ENCODE measurements at regions not wholly inside any gene's neighbourhood (a gene's known extent, or its start where the extent isn't known, plus 50 kb on each side); places are given as distances from the start of the nearest gene placed in this dataset. TPM values are rescaled to one million over a fixed set of nuclear protein-coding genes. Genes with fewer than 3 reads are reported as not detected.

GRCh38 chr11:59267196-59267595, 54.5 kb upstream of the MPEG1 start:
- Histone ChIP-seq H3K27ac (no peak overlapping the region), H3K4me1 (peaks cover 0 to 5% (median 0%) of the 10 kb centered on the region in 4 donors), H3K36me3 (no peaks in the 10 kb centered on the region), H3K4me3 (no peak overlapping the region), H3K9me3 (no peaks in the 10 kb centered on the region), H3K27me3 (no peaks in the 10 kb centered on the region)
- WGBS, 2 donors, result 51 to 87% methylated on average over 4 of the region's 4 CpGs
- DNase-seq (ENCODE audit: low spot score in 2 of 2), result no peak
- TF ChIP-seq POLR2A (IDR thresholded peaks at IDR 0.05) (no peak), EP300 (IDR thresholded peaks at IDR 0.05) (no peak)

- no peak for DNase-seq (ENCODE audit: low spot score in 2 of 2)
- WGBS, 2 donors, result 86 to 88% methylated on average over 4 of the region's 4 CpGs
- Histone ChIP-seq H3K27ac (no peak overlapping the region), H3K4me3 (no peak overlapping the region), H3K27me3 (no peaks in the 10 kb centered on the region), H3K36me3 (no peaks in the 10 kb centered on the region), H3K4me1 (peaks cover 0 to 5% (median 0%) of the 10 kb centered on the region in 4 donors), H3K9me3 (no peaks in the 10 kb centered on the region)
- no peak for TF ChIP-seq CTCF (IDR thresholded peaks at IDR 0.05)
- no peak for TF ChIP-seq POLR2A (IDR thresholded peaks at IDR 0.05)
- no peak for TF ChIP-seq EP300 (IDR thresholded peaks at IDR 0.05)
These were observed 53.8 kb upstream of the MPEG1 start for GRCh38 chr11:59266491-59266890.

- H3K36me3 ChIP-seq, result no peaks in the 10 kb centered on the region
- no peak overlapping the region for H3K4me3 ChIP-seq
- H3K9me3 ChIP-seq, result no peaks in the 10 kb centered on the region
- TF ChIP-seq POLR2A (IDR thresholded peaks at IDR 0.05) (no peak), EP300 (IDR thresholded peaks at IDR 0.05) (no peak), CTCF (IDR thresholded peaks at IDR 0.05) (no peak)
- DNase-seq (ENCODE audit: low spot score in 2 of 2), result no peak
- 100% methylated on average over 1 of the region's 1 CpG for WGBS, 2 donors
- H3K4me1 ChIP-seq, result peaks cover 0 to 5% (median 0%) of the 10 kb centered on the region in 4 donors
- no peak overlapping the region for H3K27ac ChIP-seq
- no peaks in the 10 kb centered on the region for H3K27me3 ChIP-seq
These were observed 53.0 kb upstream of the MPEG1 start for GRCh38 chr11:59265735-59266134.

- WGBS, 2 donors, result 76 to 83% methylated on average over 7 to 8 of the region's 8 CpGs
- TF ChIP-seq CTCF (IDR thresholded peaks at IDR 0.05), result no peak
- no peak for TF ChIP-seq POLR2A (IDR thresholded peaks at IDR 0.05)
- no peak for TF ChIP-seq EP300 (IDR thresholded peaks at IDR 0.05)
- DNase-seq (ENCODE audit: low spot score in 2 of 2), result no peak
- no peak overlapping the region for H3K4me3 ChIP-seq
- peaks cover 0 to 5% (median 0%) of the 10 kb centered on the region in 4 donors for H3K4me1 ChIP-seq
- no peaks in the 10 kb centered on the region for H3K9me3 ChIP-seq
- no peaks in the 10 kb centered on the region for H3K36me3 ChIP-seq
- H3K27me3 ChIP-seq, result no peaks in the 10 kb centered on the region
- no peak overlapping the region for H3K27ac ChIP-seq
These were observed 52.0 kb upstream of the MPEG1 start for GRCh38 chr11:59264736-59265135.

- Histone ChIP-seq H3K27ac (no peak overlapping the region), H3K4me3 (no peak overlapping the region), H3K4me1 (peaks cover 0 to 3% (median 0%) of the 10 kb centered on the region in 4 donors), H3K27me3 (no peaks in the 10 kb centered on the region), H3K36me3 (no peaks in the 10 kb centered on the region), H3K9me3 (no peaks in the 10 kb centered on the region)
- TF ChIP-seq EP300 (IDR thresholded peaks at IDR 0.05) (no peak), CTCF (IDR thresholded peaks at IDR 0.05) (peak in 2 of 5 experiments; percentile 15 to 22), POLR2A (IDR thresholded peaks at IDR 0.05) (no peak)
- WGBS, 2 donors, result 76 to 77% methylated on average over 4 to 8 of the region's 9 CpGs
- no peak for DNase-seq (ENCODE audit: low spot score in 2 of 2)
These were observed 50.6 kb upstream of the MPEG1 start for GRCh38 chr11:59263225-59263894.

Small RNA genes lying in the stretch of these regions (small RNA-seq; reads per million reads assigned to genes)
- gene RN7SL435P, result not detected

All from tibial nerve (tissue), 4 donors.